KBM-7 (cell line): ENCODE measurements at regions not wholly inside any gene's neighbourhood (a gene's known extent, or its start where the extent isn't known, plus 50 kb on each side); places are given as distances from the start of the nearest gene placed in this dataset.
"Not testable (repeated sequence)": the region's sequence is repeated elsewhere in the genome, so short reads cannot be mapped to it uniquely, and the experiment has no call there.

Experiments
- DNase-seq: peaks from one replicate; pipeline ENCODE4 v3.0.0-alpha.2; 2015
- in situ Hi-C: fragments of 300-500 bp; cut with MboI; formaldehyde crosslinking; loops from 2 replicates; pipeline ENCODE4 v1.14.3; 2020; ENCODE audit warnings: low sequenced_read_pairs, low pct_unique_long_range_greater_than_20kb, mixed read lengths

DNA sequence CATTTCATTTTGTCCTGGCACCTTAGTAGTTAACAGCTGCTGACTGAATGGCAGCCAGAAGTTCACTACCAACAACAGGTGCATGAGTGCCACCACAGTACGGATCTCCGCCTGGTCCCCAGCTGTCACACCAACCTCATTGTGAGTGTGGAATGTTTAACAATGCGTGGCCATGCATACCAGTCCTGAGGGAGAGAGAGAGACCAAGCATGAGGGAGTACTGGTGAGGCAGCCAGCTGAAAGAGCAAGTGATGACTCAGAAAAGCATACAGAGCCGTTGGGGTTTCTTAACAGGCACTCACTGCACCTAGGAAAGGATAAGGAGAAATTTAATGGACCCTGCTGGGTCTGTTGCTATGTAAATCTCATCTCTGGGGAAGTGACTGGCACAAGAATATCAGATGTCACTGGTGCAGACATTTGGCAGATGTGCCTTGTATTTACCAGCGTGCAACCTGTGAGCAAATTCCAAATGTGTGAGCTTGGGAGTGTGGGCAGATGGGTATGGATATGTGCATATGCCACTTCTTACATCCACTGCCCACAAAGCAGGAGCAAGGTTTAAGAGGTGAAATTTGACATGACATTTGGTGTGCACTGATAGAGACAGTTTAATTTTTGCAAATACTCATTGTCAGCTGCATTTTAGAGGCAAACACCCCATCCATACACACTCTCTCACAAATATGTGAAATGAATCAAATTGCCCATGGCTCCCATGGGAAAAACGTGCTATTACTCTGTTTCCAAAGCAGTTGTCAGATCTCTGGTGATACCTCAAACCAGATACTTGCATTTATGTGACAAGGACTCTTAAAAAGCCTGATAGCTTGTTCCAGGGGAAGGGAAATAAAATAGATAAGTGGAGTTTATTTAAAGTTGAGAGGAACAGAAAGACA, 245.2 kb upstream of the ARPP21 start:
- no peak for DNase-seq
- in situ Hi-C loops, result no loop called here

DNA sequence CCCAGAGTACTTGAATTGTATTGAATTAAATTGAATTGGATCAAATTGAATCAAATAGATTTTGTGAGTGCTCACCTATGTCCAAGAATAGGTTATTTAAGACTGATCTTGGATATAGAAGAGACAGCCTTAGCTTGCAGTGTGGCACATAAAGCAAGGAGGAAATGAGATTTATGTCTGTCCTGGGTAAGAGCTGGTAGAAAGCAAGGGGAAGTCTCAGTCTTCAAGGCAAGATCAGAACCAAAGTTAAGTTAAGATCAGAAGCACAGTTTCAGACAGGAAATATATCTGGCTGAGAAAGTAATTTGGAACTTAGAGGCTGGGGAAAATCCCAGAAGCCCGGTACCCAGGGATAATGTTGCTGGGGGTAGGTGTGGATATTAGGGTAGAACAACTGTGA, 244.4 kb upstream of the ARPP21 start:
- DNase-seq, result no peak
- in situ Hi-C loops, result no loop called here

DNA sequence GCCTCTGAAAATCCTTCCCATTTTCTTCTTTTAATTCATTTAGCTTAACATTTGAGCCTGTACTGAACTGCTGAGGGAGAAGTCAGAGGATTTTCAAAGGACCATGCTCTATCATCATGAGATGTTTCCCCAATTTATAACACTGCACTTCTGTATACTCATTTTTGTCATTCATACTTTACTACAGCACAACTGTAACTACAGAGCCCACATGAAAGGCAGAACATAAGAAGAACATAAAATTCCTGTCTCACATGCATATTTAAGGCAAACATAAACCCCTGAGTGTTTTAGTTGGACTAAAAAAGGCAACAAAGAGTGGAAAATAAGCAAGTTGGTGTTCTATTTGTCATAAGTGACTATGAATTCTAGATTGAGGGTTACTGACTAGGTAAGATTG, 237.7 kb upstream of the ARPP21 start:
- no peak for DNase-seq
- in situ Hi-C loops, result no loop called here

DNA sequence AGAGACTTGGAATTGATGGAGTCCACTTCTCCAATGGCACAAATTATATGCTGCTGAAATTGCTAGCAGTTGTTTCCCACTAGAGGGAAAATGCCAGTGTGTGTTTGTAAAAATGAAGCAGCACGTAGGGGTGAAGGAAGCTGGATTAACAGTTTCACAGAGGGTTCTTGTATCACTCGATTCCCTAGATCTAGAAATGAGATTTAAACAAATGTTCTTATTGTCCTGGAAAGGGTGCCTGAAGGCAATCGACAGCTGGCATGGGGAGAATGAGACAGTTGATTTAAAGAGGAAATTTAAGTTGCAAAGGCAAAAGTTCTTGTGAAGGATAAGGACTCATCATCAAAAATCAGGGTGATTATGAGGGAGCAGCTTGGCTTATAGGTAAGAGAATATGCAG, 234.8 kb upstream of the ARPP21 start:
- no peak for DNase-seq
- in situ Hi-C loops, result no loop called here

DNA sequence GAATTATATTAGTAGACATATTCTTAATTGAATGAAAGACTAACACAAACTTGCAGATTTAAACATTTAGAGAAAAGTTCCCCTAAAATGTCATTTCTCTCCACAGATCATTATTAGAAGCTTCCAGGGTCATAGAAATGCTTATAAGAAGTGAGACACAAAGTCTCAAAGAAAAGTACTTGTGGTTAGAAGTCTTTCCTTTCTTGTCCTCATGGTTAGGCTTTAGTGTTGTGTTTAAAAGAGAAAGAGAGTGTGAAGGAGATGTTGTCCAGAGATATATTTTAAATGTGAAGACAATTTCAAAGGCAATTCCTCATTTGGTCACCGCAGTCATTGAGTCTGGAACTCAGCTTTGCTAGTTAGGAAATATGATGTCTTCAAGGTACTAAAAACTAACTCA, 230.4 kb upstream of the ARPP21 start:
- in situ Hi-C loops, result no loop called here
- DNase-seq, result no peak

DNA sequence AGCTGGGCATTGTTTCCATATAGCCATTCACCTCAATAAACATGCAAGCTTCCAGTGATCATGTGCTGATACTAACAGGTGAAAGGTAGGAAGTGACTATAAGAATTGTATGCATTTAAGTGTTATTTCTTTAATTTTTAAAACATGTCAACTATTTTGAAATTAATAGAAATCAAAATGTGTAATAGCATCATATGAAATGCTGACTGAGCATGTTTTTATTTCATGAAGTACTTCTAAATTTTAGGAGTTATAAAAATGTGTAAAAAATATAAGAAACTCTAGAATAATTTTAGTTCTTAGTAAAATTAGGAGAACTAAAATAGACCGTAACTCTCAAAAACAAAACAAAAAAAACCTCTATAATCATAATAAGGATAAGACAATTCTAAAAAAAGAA, 229.3 kb upstream of the ARPP21 start:
- in situ Hi-C loops, result no loop called here
- DNase-seq, result no peak

DNA sequence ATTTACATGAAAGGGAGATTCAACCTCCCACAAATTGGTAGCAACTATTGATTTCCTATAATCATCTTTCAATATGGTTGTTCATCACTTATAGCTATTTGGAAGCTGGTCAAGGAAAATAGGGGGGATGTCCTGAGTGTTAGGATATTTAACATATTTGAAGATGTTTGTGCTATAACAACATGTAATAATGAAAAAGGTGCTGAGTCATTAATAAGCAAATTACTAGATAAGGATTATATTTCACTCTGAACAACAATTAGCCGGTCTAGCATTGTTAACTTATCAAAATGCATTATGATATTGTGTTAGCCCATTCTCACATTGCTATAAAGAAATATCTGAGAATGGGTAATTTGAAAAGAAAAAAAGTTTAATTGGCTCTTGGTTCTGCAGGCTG, 225.8 kb upstream of the ARPP21 start:
- in situ Hi-C loops, result no loop called here
- DNase-seq, result no peak

DNA sequence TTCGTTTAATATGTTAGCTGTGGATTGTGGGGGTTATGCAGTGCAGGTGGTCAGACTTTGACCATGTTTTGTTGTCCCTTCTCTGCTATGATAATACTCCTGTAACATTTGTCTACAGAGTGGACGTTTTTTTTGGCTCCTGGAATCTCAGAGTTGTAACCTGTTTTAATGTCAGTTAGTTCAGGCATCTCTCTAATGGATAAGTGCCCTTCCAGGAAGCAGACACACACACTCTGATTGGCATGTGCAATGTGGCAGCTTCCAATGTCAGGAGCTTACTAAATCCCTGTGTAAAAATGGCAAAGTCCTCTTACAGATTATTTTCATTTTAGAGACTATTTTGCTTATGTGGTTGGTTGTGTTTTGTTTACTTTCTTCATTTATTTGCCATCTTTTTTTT, 222.2 kb upstream of the ARPP21 start:
- no peak for DNase-seq
- in situ Hi-C loops, result no loop called here

DNA sequence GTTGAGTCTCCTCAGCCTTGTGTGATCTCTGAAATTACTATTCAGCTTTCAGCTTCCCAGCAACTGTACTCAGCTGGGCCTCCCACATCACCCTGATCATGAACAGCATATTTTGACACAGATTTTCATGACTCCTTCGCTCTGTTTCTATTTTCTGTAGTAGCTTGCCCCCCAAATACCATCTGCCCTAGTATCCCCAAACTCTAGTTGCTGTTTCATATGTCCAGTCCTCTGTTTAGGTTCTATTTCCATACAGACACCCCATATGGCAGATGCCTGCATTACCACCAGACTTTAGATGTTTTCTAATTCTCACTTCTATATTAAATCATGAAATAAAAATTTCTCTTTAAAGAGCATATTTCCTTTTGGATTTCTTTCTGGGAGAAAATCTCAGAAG, 217.2 kb upstream of the ARPP21 start:
- DNase-seq, result no peak

DNA sequence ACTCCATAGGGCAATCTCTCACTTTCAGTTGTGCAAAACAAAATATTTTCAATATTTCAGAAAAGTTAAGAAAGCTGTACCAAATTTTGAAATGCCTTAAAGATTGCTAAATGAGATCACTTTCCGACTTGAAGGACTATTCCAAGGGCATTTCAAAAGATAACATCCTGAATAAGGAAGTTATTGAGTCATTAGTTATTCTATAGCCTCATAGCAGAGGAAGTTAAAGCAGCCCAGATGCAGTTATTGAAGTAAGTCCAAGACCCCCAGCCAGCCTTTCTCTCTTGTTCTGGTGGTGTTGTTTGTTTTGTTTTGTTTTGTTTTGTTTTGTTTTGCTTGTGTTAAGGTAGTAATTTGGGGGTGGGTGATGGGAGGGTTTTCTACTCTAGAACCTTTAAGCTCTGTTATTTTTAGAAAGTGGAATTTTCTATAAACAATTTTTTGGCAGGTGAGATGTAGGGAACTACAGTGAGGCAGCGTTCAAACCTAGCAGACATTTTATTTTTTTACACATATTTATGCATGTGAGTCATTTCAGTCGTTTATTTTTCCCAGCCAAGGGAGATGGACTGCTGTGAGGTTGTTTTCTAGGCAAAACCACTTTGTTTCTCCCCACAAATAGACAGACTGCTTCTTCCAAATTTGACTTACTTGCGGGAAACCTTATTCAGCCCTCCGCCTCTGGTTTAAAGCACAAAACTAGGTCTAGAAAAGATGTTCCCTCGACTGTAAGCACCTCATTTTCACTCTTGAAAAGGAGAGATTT, 216.3 kb upstream of the ARPP21 start:
- DNase-seq, result no peak
- in situ Hi-C loops, result no loop called here

More for the DNA sequence above, 217.2 kb upstream of the ARPP21 start:
- in situ Hi-C loops, result no loop called here

DNA sequence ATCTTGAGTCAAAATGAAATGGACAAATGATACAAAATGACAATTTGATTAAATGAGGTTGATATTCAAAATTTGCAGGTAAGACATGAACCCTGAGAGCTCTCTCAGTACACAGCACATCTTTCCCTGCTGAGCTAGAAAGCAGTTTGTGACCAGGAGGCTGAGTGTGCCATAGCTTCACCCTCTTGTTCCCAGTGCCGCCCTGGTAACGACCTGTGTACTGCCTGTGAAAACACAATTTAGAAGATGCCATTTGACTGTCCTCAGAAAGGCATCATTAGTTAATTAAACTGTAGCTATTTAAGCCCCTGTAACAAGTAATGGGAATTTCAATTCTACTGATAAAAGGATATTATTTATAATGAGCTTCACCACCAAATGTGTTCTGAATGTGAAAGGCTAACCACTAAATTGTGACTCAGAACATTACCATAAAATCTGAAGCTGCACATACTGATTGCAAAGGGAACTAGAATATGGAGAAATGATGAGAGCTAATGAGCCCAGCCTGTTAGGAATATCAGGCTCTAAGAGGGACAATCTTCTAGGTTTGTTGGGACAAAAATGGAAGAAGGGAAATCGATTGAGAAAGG, 212.9 kb upstream of the ARPP21 start:
- DNase-seq, result no peak
- in situ Hi-C loops, result no loop called here

DNA sequence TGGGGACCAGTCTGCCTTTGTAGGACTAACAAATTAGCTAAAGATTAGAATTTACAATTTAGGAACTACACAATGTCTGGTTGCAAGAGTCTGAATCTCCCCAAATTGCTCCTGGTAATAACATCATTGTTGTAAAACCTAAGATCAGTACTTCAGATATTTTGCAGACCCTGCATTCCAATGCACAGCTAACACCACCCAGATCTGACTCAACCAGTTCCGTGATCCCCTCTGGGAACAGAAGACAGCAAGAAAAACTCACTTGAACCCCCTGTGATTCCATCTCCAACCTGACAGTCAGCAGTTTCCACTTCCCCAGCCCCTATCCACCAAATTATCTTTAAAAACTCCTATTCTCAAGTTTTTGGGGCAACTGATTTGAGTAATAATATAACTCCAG, 201.9 kb upstream of the ARPP21 start:
- in situ Hi-C loops, result no loop called here
- DNase-seq, result no peak

DNA sequence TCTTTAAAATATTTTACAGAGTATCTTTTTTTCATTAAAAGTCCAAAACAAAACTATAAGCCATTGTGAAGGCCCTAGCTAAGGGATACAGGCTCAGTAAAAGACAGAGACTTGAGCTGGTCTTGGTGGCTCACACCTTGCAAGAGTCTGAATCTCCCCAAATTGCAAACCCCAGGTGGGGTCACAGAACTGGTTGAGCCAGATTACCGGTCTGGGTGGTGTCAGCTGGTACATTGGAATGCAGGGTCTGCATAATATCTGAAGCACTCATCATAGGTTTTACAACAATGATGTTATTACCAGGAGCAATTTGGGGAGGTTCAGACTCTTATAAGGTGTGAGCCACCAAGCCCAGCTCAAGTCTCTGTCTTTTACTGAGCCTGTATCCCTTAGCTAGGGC, 201.2 kb upstream of the ARPP21 start:
- DNase-seq, result no peak
- in situ Hi-C loops, result no loop called here

DNA sequence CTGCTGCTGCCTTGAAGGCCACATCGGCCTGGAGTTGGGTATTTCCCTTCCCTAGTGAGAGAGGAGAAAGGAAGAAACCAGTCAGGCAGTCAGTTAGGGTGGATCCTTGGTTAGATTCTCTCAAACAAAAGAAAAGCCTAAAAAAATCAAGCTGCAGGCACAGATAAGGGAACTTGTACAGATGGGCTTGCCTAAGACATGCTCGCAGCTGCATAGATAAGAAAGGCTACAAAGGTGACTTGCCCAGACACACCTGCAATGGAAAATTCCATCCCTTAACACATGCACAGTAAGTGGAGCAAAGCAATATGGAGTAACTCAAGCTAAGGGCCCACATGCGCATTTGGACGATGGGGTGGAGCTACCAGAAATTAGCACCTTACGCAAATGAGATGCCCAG, 199.7 kb upstream of the ARPP21 start:
- DNase-seq, result no peak
- in situ Hi-C loops, result no loop called here

DNA sequence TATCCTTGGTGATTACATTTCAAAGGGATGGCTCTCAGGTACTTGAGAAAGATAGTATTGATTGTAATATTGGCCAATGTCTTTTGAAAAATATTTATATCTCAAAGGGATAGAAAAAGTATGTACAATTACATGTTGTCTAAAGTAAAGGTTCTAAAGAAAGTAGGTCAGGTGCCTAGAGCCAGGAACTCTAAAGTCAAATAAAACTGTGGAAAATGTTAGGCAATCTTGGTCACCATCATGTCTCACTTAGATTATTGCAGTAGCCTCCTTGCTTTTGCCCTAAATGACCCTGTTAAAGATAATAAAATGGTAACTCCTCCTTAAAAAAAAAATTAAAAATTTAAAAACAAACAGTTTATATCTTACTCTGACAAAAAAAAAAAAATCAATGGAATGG, 198.5 kb upstream of the ARPP21 start:
- in situ Hi-C loops, result no loop called here
- DNase-seq, result no peak

DNA sequence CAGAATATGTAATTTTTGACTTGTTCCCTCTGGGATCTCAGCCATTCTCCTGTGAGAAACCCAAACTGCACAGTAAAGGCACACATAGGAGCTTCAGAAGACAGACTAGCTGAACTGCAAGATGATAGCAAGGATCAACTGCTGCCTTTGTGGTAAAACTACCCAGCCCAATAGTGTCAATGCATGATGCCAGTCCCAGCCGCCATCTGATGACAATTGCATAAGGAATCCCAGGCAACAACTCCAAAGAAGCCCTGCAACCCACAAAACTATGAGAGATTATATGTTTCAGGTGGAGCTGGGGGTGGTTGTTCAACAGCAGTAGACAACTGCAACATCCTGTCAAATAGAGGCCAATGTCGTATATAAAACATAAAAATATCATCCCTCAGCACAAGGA, 192.4 kb upstream of the ARPP21 start:
- in situ Hi-C loops, result no loop called here
- no peak for DNase-seq

DNA sequence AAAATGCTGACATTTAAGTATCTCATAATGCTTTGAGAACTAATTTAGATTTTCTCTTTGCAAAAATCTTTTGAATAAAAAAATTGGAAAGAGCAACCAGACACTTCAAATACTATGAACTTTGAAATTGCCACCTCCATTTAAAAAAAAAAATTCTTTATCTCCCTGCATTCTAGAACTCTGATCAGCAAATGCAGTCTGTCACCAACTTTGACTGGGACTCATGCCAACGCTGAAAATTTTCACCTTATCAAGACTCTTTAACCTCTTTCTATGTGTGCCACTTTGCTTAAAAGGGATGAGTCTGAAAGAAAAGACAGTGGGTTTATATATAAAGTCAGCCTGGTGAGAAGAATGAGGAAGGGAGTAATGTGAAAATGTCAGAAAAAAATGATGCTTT, 191.2 kb upstream of the ARPP21 start:
- DNase-seq, result no peak
- in situ Hi-C loops, result no loop called here

DNA sequence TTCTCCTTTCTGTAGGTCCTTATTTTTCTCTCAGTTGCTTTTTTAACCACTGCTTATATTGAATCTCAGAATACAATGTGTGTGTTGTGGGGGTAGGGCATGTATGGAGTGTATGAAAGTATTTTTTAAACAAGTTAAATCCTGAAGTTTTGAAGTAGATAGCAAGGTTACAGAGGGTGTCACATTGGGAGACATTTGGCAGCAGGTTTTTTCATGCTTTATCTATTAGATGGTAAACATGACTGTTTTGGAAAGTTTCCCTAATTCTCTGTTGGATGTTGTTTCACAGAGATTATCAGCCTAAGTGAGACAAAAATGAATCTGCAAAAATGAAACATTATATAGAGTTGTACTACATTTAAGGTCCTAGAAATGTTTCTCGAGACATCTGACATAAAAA, 190.6 kb upstream of the ARPP21 start:
- no peak for DNase-seq
- in situ Hi-C loops, result no loop called here

DNA sequence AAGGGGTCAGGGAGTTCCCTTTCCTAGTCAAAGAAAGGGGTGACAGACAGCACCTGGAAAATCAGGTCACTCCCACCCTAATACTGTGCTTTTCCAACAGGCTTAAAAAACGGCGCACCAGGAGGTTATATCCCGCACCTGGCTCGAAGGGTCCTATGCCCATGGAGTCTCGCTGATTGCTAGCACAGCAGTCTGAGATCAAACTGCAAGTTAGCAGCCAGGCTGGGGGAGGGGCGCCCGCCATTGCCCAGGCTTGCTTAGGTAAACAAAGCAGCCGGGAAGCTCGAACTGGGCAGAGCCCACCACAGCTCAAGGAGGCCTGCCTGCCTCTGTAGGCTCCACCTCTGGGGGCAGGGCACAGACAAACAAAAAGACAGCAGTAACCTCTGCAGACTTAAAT, 184.5 kb upstream of the ARPP21 start:
- DNase-seq, in situ Hi-C loops: not testable (repeated sequence)

DNA sequence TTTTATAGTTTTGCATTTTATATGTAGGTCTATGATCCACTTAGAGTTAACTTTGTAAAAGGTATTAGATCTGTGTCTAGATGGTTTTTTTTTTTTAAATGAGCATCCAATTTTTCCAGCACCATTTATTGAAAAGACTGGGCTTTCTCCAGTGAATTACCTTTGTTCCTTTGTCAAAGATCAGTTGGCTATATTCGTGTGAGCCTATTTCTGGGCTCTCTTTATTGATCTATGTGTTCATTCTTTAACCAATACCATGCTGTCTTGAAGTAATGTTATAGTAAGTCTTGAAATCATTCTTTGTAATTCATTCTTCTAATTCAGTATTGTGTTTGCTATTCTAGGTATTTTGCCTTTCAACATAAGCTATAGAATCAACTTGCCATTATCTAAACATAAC, 165.4 kb upstream of the ARPP21 start:
- in situ Hi-C loops, result no loop called here
- no peak for DNase-seq
